ENCODE measurements at regions not wholly inside any gene's neighbourhood (a gene's known extent, or its start where the extent isn't known, plus 50 kb on each side); places are given as distances from the start of the nearest gene placed in this dataset.
"Not testable (repeated sequence)": the region's sequence is repeated elsewhere in the genome, so short reads cannot be mapped to it uniquely, and the experiment has no call there.

- DNase-seq: no peak
Measured at GRCh38 chr15:29548006-29548405, 274.3 kb downstream of the TJP1 start.

- DNase-seq: no peak
Measured at GRCh38 chr15:29544513-29545128, 275.0 kb upstream of the NSMCE3 start.

DNA sequence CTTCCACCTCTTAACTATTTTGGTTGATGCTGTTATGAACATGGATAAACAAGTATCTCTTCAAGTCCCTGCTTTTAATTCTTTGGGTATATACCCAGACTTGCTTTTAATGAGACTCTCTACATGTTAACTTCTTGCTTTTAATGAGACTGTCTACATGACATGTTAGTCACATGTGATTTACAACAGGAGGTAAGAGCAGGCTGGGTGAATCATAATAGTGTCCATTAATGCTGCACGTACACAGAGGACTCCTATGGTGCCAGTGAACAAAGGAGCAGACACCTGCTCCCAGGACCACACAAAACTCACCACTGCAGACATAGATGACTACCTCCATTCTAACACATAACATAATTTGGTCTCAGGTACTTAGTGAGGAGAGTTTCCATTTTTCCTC lies 273.4 kb upstream of the NSMCE3 start:
- no peak for DNase-seq

GRCh38 chr15:29541309-29541708 lies 271.7 kb upstream of the NSMCE3 start:
- no peak for DNase-seq

- no peak for DNase-seq
Measured at GRCh38 chr15:29540479-29540878, 270.9 kb upstream of the NSMCE3 start.

DNA sequence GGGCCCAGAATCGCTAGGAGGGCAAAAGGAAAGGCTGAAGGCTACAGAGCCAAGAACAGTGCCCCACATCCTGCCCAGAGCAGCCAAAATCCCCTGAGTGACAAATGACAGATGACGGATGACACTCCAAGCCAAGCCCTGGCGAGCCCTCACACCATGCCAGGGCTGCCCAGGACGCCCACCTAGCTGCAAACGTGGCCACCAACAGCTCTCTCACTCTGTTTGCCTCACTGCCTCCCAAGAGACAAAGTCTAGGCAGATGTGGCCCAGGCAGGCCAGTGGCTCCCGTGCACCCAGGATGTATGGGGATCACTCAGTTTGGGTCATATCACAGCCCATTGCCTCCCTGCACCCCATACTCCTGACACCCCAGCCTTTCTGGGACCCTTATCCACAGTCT lies 270.1 kb upstream of the NSMCE3 start:
- DNase-seq: no peak

GRCh38 chr15:29538044-29538443 lies 268.4 kb upstream of the NSMCE3 start:
- no peak for DNase-seq

GRCh38 chr15:29535952-29536351 lies 266.3 kb upstream of the NSMCE3 start:
- no peak for DNase-seq

GRCh38 chr15:29534378-29534777 lies 264.8 kb upstream of the NSMCE3 start:
- DNase-seq: no peak

DNA sequence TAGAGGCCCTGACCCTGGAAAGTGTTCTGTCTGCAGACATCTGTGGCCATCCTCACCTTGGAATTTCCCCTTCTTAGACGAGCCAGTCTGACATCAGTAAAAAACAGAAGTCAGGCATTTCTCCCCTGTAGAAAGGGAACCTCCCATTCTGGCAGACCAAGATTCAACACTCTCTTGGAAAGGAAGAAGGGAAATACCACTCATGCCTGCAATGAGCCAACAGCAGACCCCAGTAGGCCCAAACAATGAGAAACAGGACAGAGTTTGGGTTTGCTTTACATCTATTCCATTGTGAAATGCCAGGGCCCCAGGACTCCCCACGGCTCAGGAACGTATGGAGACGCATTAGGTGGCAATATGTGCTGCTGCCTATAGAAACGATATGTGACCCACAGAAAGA lies 264.0 kb upstream of the NSMCE3 start:
- DNase-seq: no peak

GRCh38 chr15:29532296-29532695 lies 262.7 kb upstream of the NSMCE3 start:
- no peak for DNase-seq

- no peak for DNase-seq
Measured at GRCh38 chr15:29530966-29531365, 261.3 kb upstream of the NSMCE3 start.

GRCh38 chr15:29529043-29529442 lies 259.4 kb upstream of the NSMCE3 start:
- no peak for DNase-seq

DNA sequence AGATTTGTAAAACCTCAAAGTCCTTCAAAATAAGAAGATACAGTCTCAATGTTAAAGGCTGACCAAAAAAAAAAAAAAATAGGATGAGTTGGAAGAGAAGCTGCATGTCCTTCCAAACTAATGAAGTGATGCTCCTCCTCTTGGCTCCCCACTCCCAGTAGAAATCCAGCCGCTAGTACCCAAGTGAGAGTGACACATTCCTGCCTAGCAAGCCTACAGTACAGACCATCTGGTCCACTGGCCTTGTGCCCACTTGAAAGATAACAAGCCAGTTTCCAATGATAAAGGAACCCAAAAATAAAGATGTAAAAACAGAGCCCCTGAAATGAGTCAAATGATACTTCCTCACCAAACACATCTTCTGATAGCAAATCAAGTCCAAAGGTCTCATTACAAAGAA lies 258.7 kb upstream of the NSMCE3 start:
- DNase-seq: no peak

DNA sequence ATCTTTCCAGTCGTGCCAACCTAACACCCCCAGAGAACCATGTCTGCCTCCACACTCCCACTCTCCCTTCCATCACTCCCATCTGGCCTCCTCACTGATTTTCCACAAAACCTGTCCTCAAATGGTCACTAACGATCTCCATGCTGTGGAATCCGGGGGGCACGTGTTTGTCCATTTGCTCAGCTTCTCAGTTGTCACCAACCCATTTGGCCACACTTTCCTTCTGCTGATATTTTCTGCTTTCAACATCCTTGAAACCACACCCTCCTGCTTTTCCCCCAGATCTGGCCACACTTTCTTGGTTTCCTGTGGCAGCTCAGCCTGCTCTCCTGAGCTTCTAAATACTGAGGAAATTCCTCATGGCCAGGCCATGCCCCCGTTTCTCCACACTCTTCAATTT lies 257.2 kb upstream of the NSMCE3 start:
- DNase-seq: no peak

DNA sequence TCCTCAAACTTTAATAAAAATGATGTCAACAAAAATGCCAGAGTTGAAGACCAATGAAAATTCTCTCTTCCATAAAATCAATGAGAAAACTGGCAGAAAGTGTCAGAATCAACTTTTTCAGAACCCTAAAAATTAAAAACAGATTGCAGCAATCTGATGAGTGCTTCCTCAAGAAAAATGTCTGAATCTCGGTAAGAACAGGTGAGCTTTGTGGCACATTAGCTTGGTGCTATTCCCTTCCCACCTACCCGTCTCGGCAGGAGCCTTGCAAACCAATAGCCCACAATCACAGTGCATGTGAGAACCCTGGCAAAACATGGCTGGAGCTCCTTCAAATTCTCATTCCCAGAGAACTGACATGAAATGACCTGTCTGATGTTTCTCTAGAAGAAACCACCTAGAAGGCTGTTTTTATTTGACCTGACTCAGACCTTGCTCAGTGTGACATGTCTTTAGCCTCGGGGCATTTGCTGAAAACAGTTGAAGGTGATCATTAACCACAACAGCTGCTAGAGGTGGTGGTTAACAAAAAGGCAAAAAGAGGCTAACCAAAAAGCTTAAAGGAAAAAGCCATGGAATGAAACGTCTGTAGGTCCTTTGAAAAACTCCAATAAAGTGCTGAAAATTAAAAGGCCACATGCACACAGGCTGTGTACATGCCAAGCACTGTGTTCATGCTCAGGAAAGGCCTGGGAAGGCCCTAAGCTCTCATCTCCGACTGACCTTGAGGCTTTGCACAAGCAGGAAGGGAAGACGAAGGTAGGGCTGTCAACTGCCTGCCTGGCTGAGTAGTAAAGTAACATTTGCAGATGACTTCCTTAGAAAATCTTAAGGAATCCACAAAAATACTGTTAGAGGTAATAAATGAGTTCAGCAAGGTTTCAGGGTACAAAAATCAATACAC lies 253.0 kb upstream of the NSMCE3 start:
- DNase-seq: no peak

GRCh38 chr15:29518442-29518841 lies 248.8 kb upstream of the NSMCE3 start:
- DNase-seq: no peak

GRCh38 chr15:29517829-29518228 lies 248.2 kb upstream of the NSMCE3 start:
- no peak for DNase-seq

GRCh38 chr15:29516929-29517328 lies 247.3 kb upstream of the NSMCE3 start:
- DNase-seq: no peak

- no peak for DNase-seq
Measured at GRCh38 chr15:29514926-29515325, 245.3 kb upstream of the NSMCE3 start.

DNA sequence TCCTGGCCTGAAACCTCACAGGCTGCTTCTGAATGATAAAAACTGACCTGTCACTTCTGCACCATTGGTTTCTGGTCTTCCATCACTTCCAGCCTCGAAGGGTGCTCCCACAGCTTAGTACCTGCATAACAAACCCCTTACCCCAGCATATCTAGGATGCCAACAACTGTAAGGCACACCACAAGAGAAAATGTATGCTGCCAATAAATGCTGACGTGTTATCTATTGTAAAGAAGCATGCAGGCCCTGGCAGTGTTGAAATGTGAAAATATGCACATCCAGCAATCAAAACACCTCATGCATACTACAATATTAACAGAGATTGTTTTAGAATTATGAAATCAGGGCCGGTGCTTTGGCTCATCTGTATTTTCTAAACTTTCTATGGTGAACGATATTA lies 242.0 kb upstream of the NSMCE3 start:
- no peak for DNase-seq

DNA sequence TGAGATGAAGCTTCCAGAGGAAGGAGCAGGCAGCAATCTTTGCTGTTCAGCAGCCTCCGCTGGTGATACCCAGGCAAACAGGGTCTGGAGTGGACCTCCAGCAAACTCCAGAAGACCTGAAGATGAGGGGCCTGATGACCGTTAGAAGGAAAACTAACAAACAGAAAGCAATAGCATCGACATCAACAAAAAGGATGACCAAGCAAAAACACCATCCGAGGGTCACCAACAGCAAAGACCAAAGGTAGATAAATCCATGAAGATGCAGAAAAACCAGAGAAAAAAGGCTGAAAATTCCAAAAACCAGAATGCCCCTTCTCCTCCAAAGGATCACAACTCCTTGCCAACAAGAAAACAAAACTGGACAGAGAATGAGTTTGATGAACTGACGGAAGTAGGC lies 235.9 kb upstream of the NSMCE3 start:
- DNase-seq: not testable (repeated sequence)

GRCh38 chr15:29490747-29491471 lies 221.3 kb upstream of the NSMCE3 start:
- no peak for DNase-seq

DNA sequence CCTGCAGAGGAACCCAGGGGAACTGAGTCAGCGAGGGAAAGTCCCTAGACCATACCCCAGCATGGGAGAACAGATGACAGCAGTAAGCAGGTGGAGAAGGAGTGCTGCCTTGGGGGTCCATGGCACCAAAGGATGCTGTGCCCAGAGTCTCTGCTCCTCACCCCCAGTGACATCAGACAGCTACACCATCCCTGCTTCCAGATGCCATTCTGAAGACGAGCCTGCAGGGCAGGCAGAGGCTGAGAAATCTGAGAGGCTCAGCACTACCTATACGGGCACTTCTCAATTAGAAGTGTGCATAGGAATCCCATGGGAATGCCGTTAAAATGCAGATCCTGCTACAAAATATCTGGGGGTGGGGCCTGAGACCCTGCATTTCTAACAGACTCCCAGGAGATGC lies 211.3 kb upstream of the NSMCE3 start:
- DNase-seq: no peak

Measured in hematopoietic multipotent progenitor cell treated with erythropoietin and hydrocortisone succinate and interleukin-3 and kit ligand, for 4 days (in vitro differentiated cells).